Activated T-cell treated with anti-CD3 and anti-CD28 coated beads for 1 hour (primary cell): ENCODE measurements at regions not wholly inside any gene's neighbourhood (a gene's known extent, or its start where the extent isn't known, plus 50 kb on each side); places are given as distances from the start of the nearest gene placed in this dataset.

Experiments
- DNase-seq: peaks from one replicate; pipeline ENCODE4 v3.0.0-alpha.2; 2020; ENCODE audit warnings: low read depth

DNA sequence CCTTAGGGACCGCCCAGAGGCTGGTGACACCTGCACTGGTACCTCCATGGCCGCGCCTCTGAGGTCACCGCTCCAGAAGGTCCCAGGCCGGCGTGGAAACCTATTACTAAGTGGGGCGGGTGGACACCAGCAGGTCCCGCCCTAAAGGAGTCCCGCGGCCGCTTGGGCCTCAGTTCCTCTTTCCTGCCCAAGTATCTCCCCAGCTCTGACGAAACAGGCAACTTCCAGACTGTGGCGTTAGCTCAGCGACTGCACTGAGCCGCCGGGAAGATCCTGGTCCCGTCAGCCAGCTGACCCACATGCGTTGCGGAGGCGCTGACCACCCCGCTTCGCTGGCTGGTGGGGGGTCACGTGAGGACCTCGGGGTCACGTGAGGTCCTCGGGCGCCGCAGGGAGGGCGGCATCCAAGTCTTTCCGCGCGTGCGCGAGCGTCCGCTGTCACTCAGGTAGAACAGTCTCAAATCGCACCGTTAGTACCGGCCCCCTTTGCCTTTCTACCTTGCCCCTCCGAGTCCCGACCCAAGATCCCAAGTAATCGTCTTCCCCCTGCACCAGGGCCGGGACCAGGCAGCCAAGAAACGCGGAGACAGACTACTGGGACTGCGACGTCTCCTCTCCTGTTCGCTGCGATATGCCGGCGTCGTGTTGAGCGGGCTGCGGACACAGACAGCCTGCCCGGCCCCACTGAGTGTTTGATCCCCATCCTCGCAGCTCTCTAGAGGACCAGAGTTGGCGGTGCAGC lies 53.7 kb upstream of the KDM4C start:
- DNase-seq = peak; percentile 64

DNA sequence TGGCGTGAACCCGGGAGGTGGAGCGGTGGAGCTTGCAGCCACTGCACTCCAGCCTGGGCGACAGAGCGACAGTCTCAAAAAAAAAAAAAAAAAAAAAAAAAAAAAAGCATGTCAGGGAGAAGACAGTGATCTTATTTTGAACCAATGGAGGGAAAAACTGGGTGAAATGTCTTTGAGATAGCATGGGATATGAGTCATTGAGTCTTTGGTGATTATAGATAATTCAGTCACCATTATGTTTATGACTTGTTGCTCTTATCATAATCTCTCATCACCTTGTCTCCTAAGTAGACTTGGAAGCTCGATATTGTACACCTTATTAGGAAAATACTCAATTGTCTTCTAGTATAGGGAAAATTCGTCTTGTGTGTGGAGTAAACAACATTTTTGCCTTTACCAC lies 55.1 kb upstream of the KDM4C start:
- no peak for DNase-seq

DNA sequence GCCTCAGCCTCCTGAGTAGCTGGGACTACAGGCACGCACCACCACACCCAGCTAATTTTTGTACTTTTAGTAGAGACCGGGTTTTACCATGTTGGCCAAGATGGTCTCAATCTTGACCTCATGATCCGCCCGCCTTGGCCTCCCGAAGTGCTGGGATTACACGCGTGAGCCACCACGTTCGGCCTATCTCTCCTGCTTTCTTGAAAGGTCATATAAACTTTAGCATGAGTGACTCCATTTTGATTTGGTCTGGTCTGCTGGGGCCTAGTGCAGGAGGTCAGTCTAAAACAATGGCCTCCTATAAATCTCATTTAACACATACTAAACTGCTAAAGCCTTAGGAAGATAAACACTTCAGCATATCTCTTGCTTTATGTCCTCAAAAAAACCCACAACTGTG lies 50.6 kb upstream of the GLDC start:
- no peak for DNase-seq

DNA sequence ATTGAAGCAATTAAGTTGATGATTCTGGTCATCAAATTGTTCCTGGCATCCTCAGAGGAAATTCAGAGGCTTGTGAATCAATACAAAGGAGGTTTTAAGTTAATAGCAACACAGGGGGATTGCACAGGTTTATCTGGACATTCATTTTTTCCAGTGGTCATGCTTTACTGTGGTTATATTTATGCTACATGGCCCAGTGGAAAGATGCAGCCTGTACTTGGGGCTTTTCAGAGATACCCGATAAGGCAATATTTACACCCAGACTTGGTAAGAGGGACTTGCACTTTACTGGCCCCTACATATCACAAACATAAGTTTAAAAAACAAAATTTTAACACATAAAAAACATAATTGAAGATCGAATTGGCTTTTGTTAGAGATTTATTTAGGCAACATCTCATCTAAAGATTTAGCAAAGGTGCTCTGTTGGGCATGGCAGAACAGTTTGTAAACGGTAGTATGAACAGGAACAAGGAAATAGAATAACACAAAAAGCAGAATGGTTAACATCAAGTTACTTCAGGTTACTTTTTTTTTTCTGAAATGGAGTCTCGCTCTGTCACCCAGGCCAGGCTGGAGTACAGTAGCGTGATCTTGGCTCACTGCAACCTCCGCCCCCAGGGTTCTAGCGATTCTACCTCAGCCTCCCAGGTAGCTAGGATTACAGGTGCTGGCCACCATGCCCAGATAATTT lies 49.7 kb upstream of the GLDC start:
- DNase-seq = no peak
